HL-60/S4 (cell line): ENCODE measurements at regions not wholly inside any gene's neighbourhood (a gene's known extent, or its start where the extent isn't known, plus 50 kb on each side); places are given as distances from the start of the nearest gene placed in this dataset.

Experiments used
- in situ Hi-C: fragments of 300-500 bp; cut with MboI; formaldehyde crosslinking; loops from 2 replicates; pipeline ENCODE4 v1.14.3; 2022; ENCODE audit warnings: low sequenced_read_pairs

GRCh38 chr17:71287071-71287823 lies 833.6 kb upstream of the SOX9 start:
- in situ Hi-C loops = no loop called here

GRCh38 chr17:71292006-71292405 lies 828.8 kb upstream of the SOX9 start:
- in situ Hi-C loops = no loop called here

DNA sequence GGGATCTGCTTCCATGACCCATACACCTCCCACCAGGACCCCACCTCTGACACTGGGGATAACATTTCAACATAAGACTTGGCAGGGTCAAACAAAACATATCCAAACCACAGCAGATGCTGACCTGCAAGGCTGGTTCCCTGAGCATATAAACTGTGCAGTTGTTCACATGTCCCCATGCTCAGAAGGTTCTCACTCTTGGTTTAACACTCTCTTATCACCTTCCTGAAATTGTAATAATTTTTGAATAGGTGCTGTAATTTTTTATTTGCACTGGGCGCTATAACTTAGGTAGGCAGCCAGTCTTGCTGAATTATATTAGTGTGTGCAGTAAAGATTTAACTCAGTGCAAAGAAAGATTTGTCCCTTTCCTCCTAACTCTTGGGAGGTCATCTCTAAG lies 824.8 kb upstream of the SOX9 start:
- in situ Hi-C loops = no loop called here

DNA sequence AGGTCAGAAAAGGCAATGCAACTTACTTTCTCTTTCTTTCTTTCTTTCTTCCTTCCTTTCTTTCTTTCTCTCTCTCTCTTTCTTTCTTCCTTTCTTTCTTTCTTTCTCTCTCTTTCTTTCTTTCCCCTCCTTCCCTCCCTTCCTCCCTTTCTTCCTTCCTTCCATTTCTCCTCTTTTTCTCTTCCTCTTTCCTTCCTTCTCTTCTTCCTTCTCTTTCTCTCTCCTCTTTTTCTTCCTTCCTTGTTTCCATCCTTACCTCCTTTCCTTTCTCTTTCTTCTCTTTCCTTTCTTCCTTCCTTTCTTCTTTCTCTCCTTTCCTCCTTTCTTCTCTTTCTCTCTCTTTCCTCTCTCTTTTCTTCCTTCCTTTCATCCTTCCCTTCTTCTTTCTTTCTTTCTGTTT lies 819.8 kb upstream of the SOX9 start:
- in situ Hi-C loops = no loop called here

- in situ Hi-C loops = no loop called here
Observed at GRCh38 chr17:71302721-71303549, 817.9 kb upstream of the SOX9 start.

- in situ Hi-C loops = no loop called here
Observed at GRCh38 chr17:71304498-71305158, 816.2 kb upstream of the SOX9 start.

DNA sequence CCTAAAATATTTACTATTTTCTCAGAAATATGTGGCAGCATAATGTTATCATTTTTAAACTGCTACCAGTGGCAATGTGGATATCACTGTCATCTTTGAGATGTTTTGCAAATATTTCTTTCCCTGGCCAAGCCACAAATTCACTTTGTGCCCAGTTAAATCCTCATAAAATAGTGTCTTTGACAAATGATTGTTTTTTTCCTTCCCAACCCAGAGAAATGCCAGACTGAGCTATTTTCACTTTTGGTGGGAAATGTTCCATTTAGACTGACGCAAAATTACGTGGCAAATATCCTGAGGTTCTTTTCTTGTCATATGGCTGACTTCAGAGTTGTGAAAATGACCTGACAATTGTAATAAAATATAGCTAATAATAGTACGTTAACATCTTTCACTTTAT lies 807.0 kb upstream of the SOX9 start:
- in situ Hi-C loops = no loop called here

GRCh38 chr17:71315568-71315967 lies 805.3 kb upstream of the SOX9 start:
- in situ Hi-C loops = no loop called here

GRCh38 chr17:71316176-71316897 lies 804.5 kb upstream of the SOX9 start:
- in situ Hi-C loops = no loop called here

DNA sequence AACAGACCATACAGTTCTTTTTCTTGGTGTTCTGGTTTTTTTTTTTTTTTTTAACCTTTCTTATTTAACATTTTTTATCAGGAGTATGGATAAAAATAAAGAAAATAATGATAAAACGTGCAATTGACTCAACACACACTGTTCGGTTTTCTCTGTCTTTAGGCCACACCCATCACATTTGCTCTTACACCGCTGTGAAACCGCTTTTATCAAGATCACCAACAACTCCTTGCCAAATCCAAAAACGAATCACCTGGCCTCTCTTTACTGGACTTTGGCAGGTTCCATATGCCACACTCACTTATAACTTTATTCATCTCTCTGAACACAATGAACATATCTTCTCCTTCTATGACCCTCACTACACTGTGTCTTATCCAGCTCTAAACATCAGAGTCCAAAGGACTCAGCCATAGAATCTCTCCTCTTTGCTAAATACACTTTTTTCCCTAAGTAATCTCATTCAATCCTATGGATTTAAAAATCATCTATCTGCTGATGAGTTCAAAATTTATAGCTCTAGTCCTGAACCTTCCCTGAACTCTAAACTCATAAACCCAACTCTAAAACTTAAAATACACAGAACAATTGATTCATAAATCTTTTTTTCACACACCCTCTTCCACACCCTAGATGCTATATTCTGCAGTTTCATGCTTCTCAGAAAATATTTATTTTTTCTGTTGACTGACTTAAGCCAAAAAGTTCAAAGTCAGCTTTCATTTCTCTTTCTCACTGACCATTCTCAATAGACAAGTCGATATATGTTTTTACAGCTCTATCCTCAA lies 800.6 kb upstream of the SOX9 start:
- in situ Hi-C loops = no loop called here

DNA sequence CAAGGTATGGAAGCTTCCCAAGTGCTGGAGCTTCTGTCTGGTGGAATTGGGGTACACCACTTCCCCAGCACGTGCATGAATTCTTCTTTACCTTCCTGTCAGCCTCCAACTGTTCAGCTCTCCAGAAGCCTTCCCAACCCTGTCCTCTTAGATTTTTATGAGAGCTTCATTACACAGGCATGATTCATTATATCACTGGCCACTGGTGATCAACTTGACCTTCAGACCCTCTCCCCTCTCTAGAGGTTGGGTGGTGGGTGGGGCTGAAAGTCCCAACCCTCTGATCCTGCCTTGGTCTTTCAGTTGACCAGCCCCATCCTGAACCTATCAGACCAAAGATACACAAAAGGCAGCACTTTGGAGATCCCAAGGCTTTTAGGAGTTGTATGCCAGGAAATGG lies 795.7 kb upstream of the SOX9 start:
- in situ Hi-C loops = no loop called here

DNA sequence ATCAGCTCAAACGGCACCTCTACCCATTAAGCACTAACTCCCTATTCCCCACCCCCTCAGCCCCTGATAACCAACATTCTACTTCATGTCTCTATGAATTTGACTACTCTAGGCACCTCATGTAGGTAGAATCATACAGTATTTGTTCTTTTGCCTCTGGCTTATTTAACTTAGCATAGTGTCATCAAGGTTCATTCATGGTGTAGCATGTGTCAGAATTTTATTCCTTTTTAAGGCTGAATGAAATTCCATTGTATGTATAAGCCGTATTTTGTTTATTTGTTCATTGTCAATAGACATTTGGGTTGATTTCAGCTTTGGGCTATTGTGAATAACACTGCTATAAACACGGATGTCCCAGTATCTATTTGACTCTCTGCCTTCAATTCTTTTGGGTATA lies 794.9 kb upstream of the SOX9 start:
- in situ Hi-C loops = no loop called here

DNA sequence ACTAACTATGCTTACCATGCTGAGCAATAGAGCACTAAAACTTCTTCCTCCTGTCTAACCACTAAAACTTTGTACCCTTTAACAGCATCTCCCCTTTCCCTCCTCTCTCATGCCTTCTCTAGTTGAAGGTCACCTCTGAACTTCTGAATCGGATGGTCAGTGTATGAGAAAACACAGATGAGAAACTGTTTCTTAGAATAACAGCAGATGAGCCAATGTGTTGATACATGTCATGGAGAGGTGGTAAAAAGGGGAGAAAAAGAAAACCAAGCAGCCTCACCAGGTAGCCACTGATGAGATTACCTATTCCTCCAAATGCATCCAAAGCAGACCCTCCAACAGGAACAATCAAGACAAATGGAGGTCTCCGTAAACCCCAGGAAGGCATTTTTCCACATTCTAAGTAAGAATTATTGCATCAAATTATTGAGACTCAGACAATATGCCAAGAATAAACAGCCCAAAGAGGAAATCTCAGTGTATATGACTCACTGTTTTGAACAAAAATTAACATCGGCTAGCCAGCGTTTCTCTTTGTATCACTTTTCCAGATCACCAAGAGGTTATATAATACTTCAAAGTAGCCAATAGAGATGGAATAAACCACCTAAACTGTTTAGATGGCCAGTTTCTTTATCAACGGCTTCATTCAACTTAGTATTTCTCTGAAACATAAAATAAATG lies 793.3 kb upstream of the SOX9 start:
- in situ Hi-C loops = no loop called here

DNA sequence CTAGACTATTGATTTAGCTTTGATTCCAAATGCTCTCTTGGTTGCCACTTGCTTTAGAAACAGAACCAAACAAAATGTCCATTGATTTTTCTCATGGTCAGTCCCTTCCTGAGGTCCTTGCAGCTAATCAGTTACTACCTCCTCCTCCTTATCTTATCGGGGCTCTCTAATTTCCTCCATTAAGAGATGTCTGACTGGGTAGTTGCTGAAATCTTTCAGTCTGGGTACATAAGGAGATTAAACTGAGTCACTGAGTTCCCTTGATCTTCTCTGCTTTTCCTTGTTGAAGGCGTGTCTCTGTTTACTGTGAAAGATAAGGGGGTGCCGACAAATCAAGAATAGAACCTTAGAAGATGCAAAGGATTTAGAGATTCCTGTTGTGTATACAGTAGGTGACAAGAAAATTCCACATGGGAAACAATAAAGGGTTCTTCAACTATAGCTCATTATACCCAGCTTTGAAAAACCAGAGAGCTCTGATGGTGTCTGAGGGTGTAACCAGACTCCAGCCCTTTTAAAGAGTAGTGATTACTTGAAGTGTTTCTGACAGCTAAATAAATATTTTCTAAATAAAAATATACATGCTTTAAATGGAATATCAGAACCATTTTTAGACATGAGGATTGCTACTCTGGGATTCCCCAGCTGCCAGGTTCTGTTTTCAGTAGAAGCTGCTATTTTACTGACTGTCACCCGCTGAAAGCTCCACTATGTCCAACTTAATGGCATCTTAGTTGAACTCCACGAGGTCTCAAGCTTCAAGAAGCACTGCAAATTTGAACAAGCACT lies 791.3 kb upstream of the SOX9 start:
- in situ Hi-C loops = no loop called here

DNA sequence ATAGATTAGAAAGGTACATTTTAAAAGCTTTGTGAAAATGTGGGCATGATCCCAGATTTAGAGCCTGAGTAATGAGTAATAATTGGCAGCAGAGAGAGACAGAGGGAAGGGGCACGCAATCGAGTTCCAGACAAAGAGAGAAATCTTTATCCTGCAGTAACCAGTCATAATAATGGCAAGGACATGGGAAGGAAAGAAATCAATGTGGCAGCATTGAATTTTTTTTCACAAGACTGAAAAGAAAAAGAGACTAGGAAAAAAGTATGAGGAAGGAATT lies 790.8 kb upstream of the SOX9 start:
- in situ Hi-C loops = no loop called here

DNA sequence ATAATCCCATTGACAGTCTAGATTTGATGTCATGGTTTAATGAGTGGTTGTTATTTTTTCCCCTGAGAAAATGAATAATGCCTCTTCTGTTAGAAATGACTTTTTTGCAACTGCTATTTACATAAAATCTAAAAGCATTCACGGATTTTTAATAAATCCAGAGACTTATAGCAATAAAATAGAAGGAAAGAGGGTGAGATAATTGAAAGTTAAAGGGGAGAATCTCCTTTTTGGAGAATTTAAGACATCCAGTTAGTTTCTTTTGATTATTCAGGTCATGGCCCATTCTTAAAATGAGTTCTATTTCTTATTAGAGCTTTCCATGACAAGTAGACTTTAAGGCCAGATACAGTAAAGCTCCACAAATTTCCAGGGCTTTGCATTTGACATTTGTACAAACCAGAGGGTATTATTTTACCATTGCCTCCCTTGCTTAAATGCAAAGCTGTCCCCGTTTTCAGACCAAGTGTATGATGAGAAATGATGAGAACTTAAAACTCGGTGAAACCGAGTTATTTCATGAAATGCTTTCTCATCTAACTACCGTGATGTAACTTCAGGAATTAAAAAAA lies 789.0 kb upstream of the SOX9 start:
- in situ Hi-C loops = no loop called here

DNA sequence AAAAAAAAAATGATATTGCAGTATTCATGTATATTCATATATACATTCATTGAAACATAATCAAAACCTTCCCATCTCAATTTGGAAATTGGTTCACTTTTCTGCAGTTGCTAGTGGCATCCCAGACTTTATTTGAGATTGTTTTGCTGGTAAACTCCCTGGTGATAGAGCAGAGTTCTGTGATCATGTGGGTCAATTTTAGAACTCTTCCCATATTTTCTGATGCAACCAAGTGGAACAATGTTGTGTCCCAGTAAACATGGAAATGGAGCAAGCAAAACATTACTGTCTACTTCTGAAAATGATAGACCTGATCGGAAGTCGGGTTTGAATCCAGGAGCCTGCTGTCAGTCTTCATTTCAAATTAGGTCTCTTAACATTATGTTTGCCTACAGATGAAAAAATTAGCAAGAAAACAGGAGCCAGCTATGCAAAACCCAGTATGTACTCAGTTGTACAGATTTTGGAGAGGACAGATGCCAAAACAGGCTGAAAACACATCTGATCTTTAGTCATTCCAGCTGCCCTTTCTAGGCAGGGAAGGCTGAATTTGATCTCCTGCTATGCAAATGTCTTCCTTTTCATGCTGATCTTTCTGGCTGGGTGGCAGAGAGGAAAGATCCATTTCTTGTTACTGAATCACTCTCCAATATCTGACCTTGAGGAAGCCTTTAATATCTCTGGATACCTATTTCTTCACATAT lies 786.6 kb upstream of the SOX9 start:
- in situ Hi-C loops = no loop called here

- in situ Hi-C loops = no loop called here
Observed at GRCh38 chr17:71335212-71335611, 785.6 kb upstream of the SOX9 start.
